H1 (cell line): ENCODE measurements at regions not wholly inside any gene's neighbourhood (a gene's known extent, or its start where the extent isn't known, plus 50 kb on each side); places are given as distances from the start of the nearest gene placed in this dataset.

Experiments used
- CTCF ChIA-PET: fragments of 300-600 bp; sonication (Branson Sonifier 250); formaldehyde crosslinking; loops from one replicate; lab custom pipeline; 2021; ENCODE audit not compliant: partially characterized antibody; lab: Charles Lee
- POLR2A ChIA-PET: fragments of 300-600 bp; sonication (Branson Sonifier 250); formaldehyde crosslinking; loops from one replicate; lab custom pipeline; 2021; ENCODE audit warnings: inconsistent platforms; ENCODE audit not compliant: partially characterized antibody; lab: Charles Lee
- DNase-seq, 2 experiments: peaks; one replicate each; pipeline versions ENCODE4 v3.0.0 to v3.0.0-alpha.2; 2010 to 2022; ENCODE audit warnings: low spot score in 2 of 2, low read depth in 1 of 2, mixed read lengths in 1 of 2
- FAIRE-seq: peaks from 2 replicates; lab custom pipeline; 2011; peaks lifted over from hg19 to GRCh38; lab: Jason Lieb, UNC
- H2AFZ ChIP-seq: 2 replicates; pipeline ENCODE4 v1.8.1; 2012; ENCODE audit warnings: low read length, inconsistent platforms
- H2AK5ac ChIP-seq: 2 replicates; pipeline ENCODE4 v1.6.1; 2013; ENCODE audit warnings: low read depth, low read length
- H2BK120ac ChIP-seq: replicated peaks from 2 replicates; pipeline ENCODE3; 2013; ENCODE audit warnings: low read depth, low read length, inconsistent platforms
- H2BK12ac ChIP-seq: 2 replicates; pipeline ENCODE4 v1.6.1; 2013; ENCODE audit warnings: low read depth, low read length
- H2BK15ac ChIP-seq: 2 replicates; pipeline ENCODE4 v1.6.1; 2013; ENCODE audit warnings: low read length
- H2BK20ac ChIP-seq: 2 replicates; pipeline ENCODE4 v1.6.1; 2013; ENCODE audit warnings: low read length
- H2BK5ac ChIP-seq: 2 replicates; pipeline ENCODE4 v1.6.1; 2013; ENCODE audit warnings: low read depth, low read length
- H3K14ac ChIP-seq: 2 replicates; pipeline ENCODE4 v1.6.1; 2013; ENCODE audit warnings: inconsistent platforms; ENCODE audit not compliant: insufficient read length
- H3K18ac ChIP-seq: 2 replicates; pipeline ENCODE4 v1.6.1; 2013; ENCODE audit warnings: low read length; ENCODE audit errors: extremely low read depth
- H3K23ac ChIP-seq: 2 replicates; pipeline ENCODE4 v1.6.1; 2013; ENCODE audit warnings: inconsistent platforms; ENCODE audit not compliant: insufficient read length
- H3K23me2 ChIP-seq: 2 replicates; pipeline ENCODE4 v1.6.1; 2013; ENCODE audit warnings: low read depth, low read length
- H3K27ac ChIP-seq: 2 replicates; pipeline ENCODE4 v1.6.1; 2011; ENCODE audit warnings: low read depth, low read length, inconsistent platforms
- H3K27me3 ChIP-seq, 4 experiments: replicated peaks in 1 of 4; 1 replicate in 1 of 4; 2 replicates in 3 of 4; pipeline versions ENCODE4 v1.6.1 to v1.8.1; 2011 to 2013; ENCODE audit warnings: low read length in 3 of 4, mild to moderate bottlenecking in 3 of 4, inconsistent platforms in 2 of 4, mixed read lengths in 2 of 4, moderate library complexity in 1 of 4; ENCODE audit not compliant: control insufficient read depth in 3 of 4, insufficient read depth in 3 of 4; ENCODE audit errors: extremely low read depth in 1 of 4
- H3K36me3 ChIP-seq, 4 experiments: 2 replicates each; pipeline versions ENCODE4 v1.6.1 to v1.8.1; 2011 to 2013; ENCODE audit warnings: mild to moderate bottlenecking in 4 of 4, low read length in 3 of 4, moderate library complexity in 2 of 4, control low read depth in 1 of 4, inconsistent platforms in 1 of 4; ENCODE audit not compliant: insufficient read depth in 4 of 4, control insufficient read depth in 2 of 4
- H3K4ac ChIP-seq: replicated peaks from 2 replicates; pipeline ENCODE3; 2013; ENCODE audit warnings: low read length, low read depth, mixed read lengths, inconsistent platforms; ENCODE audit not compliant: insufficient read length
- H3K4me1 ChIP-seq, 4 experiments: replicated peaks in 1 of 4; 1 replicate in 1 of 4; 2 replicates in 3 of 4; pipeline versions ENCODE4 v1.6.1 to v1.8.1; 2011 to 2013; ENCODE audit warnings: low read length in 3 of 4, inconsistent platforms in 2 of 4, mixed read lengths in 1 of 4; ENCODE audit not compliant: insufficient read depth in 4 of 4, control insufficient read depth in 3 of 4
- H3K4me2 ChIP-seq, 2 experiments: 2 replicates each; pipeline versions ENCODE4 v1.6.1 to v1.8.1; 2011 to 2013; ENCODE audit warnings: low read depth in 2 of 2, low read length in 2 of 2, control low read depth in 1 of 2, inconsistent platforms in 1 of 2, mild to moderate bottlenecking in 1 of 2; ENCODE audit not compliant: insufficient read depth in 1 of 2
- H3K4me3 ChIP-seq, 4 experiments: fragments of 200-600, 300-600 bp in 1 of 4; sonication (generic), shearing (Covaris generic), sonication (Bioruptor Twin) in 1 of 4; 2 replicates each; pipeline versions ENCODE4 v1.5.1 to v1.8.1; 2011 to 2016; ENCODE audit warnings: low read length in 4 of 4, low read depth in 3 of 4, control low read depth in 2 of 4, inconsistent platforms in 2 of 4, mild to moderate bottlenecking in 2 of 4, mixed read lengths in 1 of 4, moderate library complexity in 1 of 4; ENCODE audit not compliant: insufficient read depth in 2 of 4; ENCODE audit errors: extremely low read depth in 1 of 4
- H3K56ac ChIP-seq: replicated peaks from 2 replicates; pipeline ENCODE3; 2013; ENCODE audit warnings: low read depth, mild to moderate bottlenecking, mixed read lengths, low read length, inconsistent platforms; ENCODE audit not compliant: insufficient read length
- H3K79me1 ChIP-seq: 2 replicates; pipeline ENCODE4 v1.6.1; 2013; ENCODE audit warnings: low read depth, low read length, control low read depth
- H3K79me2 ChIP-seq, 2 experiments: 2 replicates each; pipeline versions ENCODE4 v1.6.1 to v1.8.1; 2012 to 2013; ENCODE audit warnings: low read length in 2 of 2, mild to moderate bottlenecking in 2 of 2, inconsistent platforms in 1 of 2; ENCODE audit not compliant: insufficient read depth in 2 of 2, control insufficient read depth in 1 of 2
- H3K9ac ChIP-seq, 4 experiments: replicated peaks in 1 of 4; 1 replicate in 1 of 4; 2 replicates in 3 of 4; pipeline versions ENCODE4 v1.6.1 to v1.8.1; 2011 to 2013; ENCODE audit warnings: low read depth in 3 of 4, low read length in 3 of 4, control low read depth in 2 of 4, mild to moderate bottlenecking in 2 of 4, moderate library complexity in 2 of 4, inconsistent platforms in 1 of 4; ENCODE audit errors: extremely low read depth in 1 of 4
- H3K9me3 ChIP-seq, 2 experiments: 2 replicates each; pipeline versions ENCODE4 v1.6.1 to v1.8.1; 2012 to 2013; ENCODE audit warnings: mild to moderate bottlenecking in 2 of 2, moderate library complexity in 2 of 2, control low read depth in 1 of 2, inconsistent platforms in 1 of 2, low read depth in 1 of 2, low read length in 1 of 2, mixed read lengths in 1 of 2; ENCODE audit not compliant: insufficient read depth in 2 of 2
- H4K20me1 ChIP-seq, 2 experiments: replicated peaks in 1 of 2; 2 replicates each; pipeline versions ENCODE3 to v1.8.1; 2011 to 2013; ENCODE audit warnings: inconsistent platforms in 2 of 2, low read length in 2 of 2, mild to moderate bottlenecking in 1 of 2; ENCODE audit not compliant: insufficient read depth in 2 of 2, control insufficient read depth in 1 of 2
- H4K5ac ChIP-seq: 2 replicates; pipeline ENCODE4 v1.6.1; 2013; ENCODE audit warnings: low read length, low read depth, mixed read lengths, inconsistent platforms; ENCODE audit not compliant: insufficient read length
- H4K8ac ChIP-seq: 2 replicates; pipeline ENCODE4 v1.8.0; 2013; ENCODE audit warnings: mild to moderate bottlenecking, moderate library complexity, low read length, inconsistent platforms; ENCODE audit not compliant: insufficient read depth; ENCODE audit errors: extremely low read depth
- H4K91ac ChIP-seq: replicated peaks from 2 replicates; pipeline ENCODE3; 2013; ENCODE audit warnings: low read length, mixed read lengths, inconsistent platforms; ENCODE audit not compliant: insufficient read length
- ATF2 ChIP-seq: IDR thresholded peaks from 2 replicates; pipeline ENCODE4 v1.6.1; 2012; ENCODE audit warnings: low read length, inconsistent platforms
- BRCA1 ChIP-seq: IDR thresholded peaks from 2 replicates; pipeline ENCODE4 v1.6.1; 2012; ENCODE audit warnings: low read depth, low read length, improper control_type of control experiment
- CHD1 ChIP-seq: IDR thresholded peaks from 2 replicates; pipeline ENCODE4 v1.6.1; 2012; ENCODE audit warnings: low read depth, low read length, improper control_type of control experiment
- CHD2 ChIP-seq: IDR thresholded peaks from 2 replicates; pipeline ENCODE4 v1.6.1; 2012; ENCODE audit warnings: low read length, improper control_type of control experiment
- CTBP2 ChIP-seq: IDR thresholded peaks from 2 replicates; pipeline ENCODE4 v1.7.0; 2011; ENCODE audit warnings: borderline replicate concordance, mild to moderate bottlenecking, moderate library complexity, mixed read lengths, low read length; ENCODE audit not compliant: insufficient read depth, insufficient read length
- HDAC6 ChIP-seq: IDR thresholded peaks from one replicate; pipeline ENCODE4 v1.7.1; 2012; ENCODE audit warnings: low read depth, mild to moderate bottlenecking, inconsistent platforms, low read length, moderate library complexity
- POLR2A ChIP-seq, 2 experiments: IDR thresholded peaks; 1 replicate in 1 of 2; 2 replicates in 1 of 2; pipeline ENCODE4 v1.6.1; 2011; ENCODE audit warnings: low read depth in 2 of 2, low read length in 2 of 2, mild to moderate bottlenecking in 2 of 2; ENCODE audit errors: control extremely low read depth in 1 of 2
- RBBP5 ChIP-seq: IDR thresholded peaks from 2 replicates; pipeline ENCODE4 v1.7.1; 2012; ENCODE audit warnings: low read depth, mild to moderate bottlenecking, inconsistent platforms, low read length, moderate library complexity, borderline replicate concordance
- SIN3A ChIP-seq, 2 experiments: IDR thresholded peaks in 1 of 2; conservative IDR thresholded peaks in 1 of 2; 2 replicates each; pipeline ENCODE4 v1.6.1; 2011 to 2012; ENCODE audit warnings: low read length in 2 of 2, improper control_type of control experiment in 1 of 2, low read depth in 1 of 2, mild to moderate bottlenecking in 1 of 2
- SP1 ChIP-seq: IDR thresholded peaks from 2 replicates; pipeline ENCODE4 v1.6.1; 2011; ENCODE audit warnings: low read depth, low read length
- SP2 ChIP-seq: IDR thresholded peaks from 2 replicates; pipeline ENCODE4 v1.6.1; 2012; ENCODE audit warnings: mild to moderate bottlenecking, low read length, inconsistent platforms
- TCF12 ChIP-seq: IDR thresholded peaks from 2 replicates; pipeline ENCODE4 v1.6.1; 2011; ENCODE audit warnings: low read depth, mild to moderate bottlenecking, low read length
- USF2 ChIP-seq: IDR thresholded peaks from 2 replicates; pipeline ENCODE4 v1.6.1; 2011; ENCODE audit warnings: low read length, improper control_type of control experiment
- YY1 ChIP-seq: IDR thresholded peaks from 2 replicates; pipeline ENCODE4 v1.6.1; 2011; ENCODE audit warnings: low read depth, mild to moderate bottlenecking, low read length
- WGBS, 2 experiments: shearing (Covaris generic) in 1 of 2; methylation state at CpG; one replicate each; pipeline versions ENCODE4 v1.1.6 to v1.1.7; 2013 to 2015; ENCODE audit warnings: low lambda C conversion rate in 2 of 2, mixed read lengths in 2 of 2, inconsistent platforms in 1 of 2, low coverage in 1 of 2, missing lambda C conversion rate in 1 of 2; ENCODE audit not compliant: insufficient replicate concordance in 2 of 2, insufficient coverage in 1 of 2, insufficient read length in 1 of 2; ENCODE audit errors: extremely low coverage in 1 of 2, missing lambda C conversion rate in 1 of 2; 5-methylcytosine and 5-hydroxymethylcytosine counted together

GRCh38 chr10:131446171-131446570 is 134.7 kb upstream of the TCERG1L start:
- H3K79me2 ChIP-seq: no peaks in the 10 kb centered on the region
- H4K5ac ChIP-seq: no peak overlapping the region
- no peak overlapping the region for H3K27ac ChIP-seq
- H2AK5ac ChIP-seq: no peak overlapping the region
- no peaks in the 10 kb centered on the region for H4K20me1 ChIP-seq
- H2BK12ac ChIP-seq: no peak overlapping the region
- no peak overlapping the region for H4K8ac ChIP-seq
- no peak overlapping the region for H2AFZ ChIP-seq
- no peak overlapping the region for H3K4ac ChIP-seq
- no peak overlapping the region for H2BK20ac ChIP-seq
- ChIA-PET POLR2A (no interaction called here), CTCF (no interaction called here)
- H3K4me3 ChIP-seq: no peak overlapping the region
- H3K56ac ChIP-seq: no peak overlapping the region
- no peaks in the 10 kb centered on the region for H3K23me2 ChIP-seq
- H3K4me1 ChIP-seq: no peaks in the 10 kb centered on the region
- H3K27me3 ChIP-seq: no peaks in the 10 kb centered on the region
- 96 to 100% methylated on average over 4 to 12 of the region's 12 CpGs for WGBS, 2 experiments
- FAIRE-seq (no peak), DNase-seq (no peak)
- H3K9ac ChIP-seq: no peak overlapping the region
- no peak overlapping the region for H4K91ac ChIP-seq
- H3K9me3 ChIP-seq: no peaks in the 10 kb centered on the region
- no peak overlapping the region for H3K23ac ChIP-seq
- H3K36me3 ChIP-seq: no peaks in the 10 kb centered on the region
- no peak overlapping the region for H3K18ac ChIP-seq
- H3K4me2 ChIP-seq: no peak overlapping the region
- no peak overlapping the region for H2BK5ac ChIP-seq
- no peak overlapping the region for H2BK120ac ChIP-seq
- no peak overlapping the region for H3K14ac ChIP-seq
- no peaks in the 10 kb centered on the region for H3K79me1 ChIP-seq
- no peak overlapping the region for H2BK15ac ChIP-seq
- TF ChIP-seq USF2: no peak
- TF ChIP-seq HDAC6: no peak
- TF ChIP-seq BRCA1: no peak
- TF ChIP-seq SIN3A (conservative IDR thresholded peaks at IDR 0.05 in 1 of 2, IDR thresholded peaks at IDR 0.05 in 1 of 2; ENCODE audit: low read depth in 1 of 2, low read length in 2 of 2): no peak
- no peak for TF ChIP-seq CHD2
- TF ChIP-seq RBBP5: no peak
- no peak for TF ChIP-seq SP1
- TF ChIP-seq CTBP2: no peak
- TF ChIP-seq TCF12: no peak
- TF ChIP-seq ATF2: no peak
- TF ChIP-seq YY1: no peak
- no peak for TF ChIP-seq SP2
- TF ChIP-seq CHD1: no peak
- no peak for TF ChIP-seq POLR2A (IDR thresholded peaks at IDR 0.05; ENCODE audit: control extremely low read depth in 1 of 2, low read depth in 2 of 2, low read length in 2 of 2)
